CD4-positive, alpha-beta T cell treated with Interleukin-15 for 4 hours (primary cell): ENCODE measurements at regions not wholly inside any gene's neighbourhood (a gene's known extent, or its start where the extent isn't known, plus 50 kb on each side); places are given as distances from the start of the nearest gene placed in this dataset.
"Not testable (repeated sequence)": the region's sequence is repeated elsewhere in the genome, so short reads cannot be mapped to it uniquely, and the experiment has no call there.

ENCODE experiments used
- DNase-seq: peaks from one replicate; pipeline ENCODE4 v3.0.0-alpha.2; 2020; ENCODE audit warnings: low spot score

- DNase-seq: no peak
These were observed 687.8 kb downstream of the EFNB2 start for GRCh38 chr13:105847527-105848291.

DNA sequence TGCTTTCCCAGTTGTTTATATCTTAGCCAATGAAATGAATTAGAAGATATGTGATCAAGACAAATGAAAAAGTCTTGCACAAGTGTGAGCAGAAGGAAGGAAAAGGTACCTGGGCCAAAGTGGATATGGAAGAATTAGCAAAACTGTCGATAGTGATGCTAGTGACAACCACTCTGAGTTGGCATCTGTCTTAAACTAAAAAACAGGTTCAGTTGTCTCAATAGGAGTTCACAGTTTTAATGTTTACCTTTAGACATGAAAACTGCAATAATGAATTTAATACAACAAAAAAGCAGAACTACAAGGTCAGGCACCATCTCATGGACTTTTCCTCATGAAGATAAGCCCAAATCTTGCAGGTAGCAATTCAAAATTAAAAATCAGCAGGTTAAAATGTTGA, 688.5 kb downstream of the EFNB2 start:
- DNase-seq: no peak

DNA sequence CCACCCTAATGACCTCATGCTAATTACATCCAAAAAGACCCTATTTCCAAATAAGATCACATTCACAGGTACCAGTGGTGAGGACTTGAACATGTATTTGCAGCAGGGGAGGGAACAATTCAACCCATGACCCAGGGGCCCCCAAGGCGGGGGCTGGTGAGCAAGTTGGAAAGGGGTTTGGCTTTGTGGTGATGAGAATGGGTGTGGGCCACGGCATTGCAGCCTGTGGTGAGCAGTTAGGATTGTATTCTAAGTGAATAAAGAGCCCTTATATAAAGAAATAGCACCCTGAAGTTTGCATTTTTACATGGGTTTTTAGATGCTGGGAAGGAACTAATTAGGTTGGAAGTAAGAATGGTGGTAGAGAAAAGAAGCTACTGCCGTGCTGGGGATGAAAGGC, 694.2 kb downstream of the EFNB2 start:
- DNase-seq: no peak

DNA sequence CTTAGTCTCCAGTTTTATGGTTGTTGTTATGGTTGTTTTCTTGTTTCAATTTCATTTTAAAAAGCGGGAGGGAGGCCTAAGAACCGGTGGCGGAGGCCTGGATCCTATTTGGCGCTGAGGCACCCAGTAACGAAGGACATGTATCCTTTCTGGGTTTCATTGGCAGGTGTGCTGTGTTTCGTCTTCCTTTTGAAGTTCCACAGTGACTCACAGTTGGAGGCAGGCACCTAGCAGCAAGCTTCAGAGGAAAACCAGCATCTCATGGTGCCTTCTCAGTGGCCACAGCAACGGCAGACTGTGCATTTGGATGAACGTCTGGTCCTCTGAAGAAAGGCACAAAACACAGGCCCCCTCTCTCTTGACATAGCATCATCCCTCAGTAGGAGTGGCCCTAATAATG, 697.2 kb downstream of the EFNB2 start:
- no peak for DNase-seq

GRCh38 chr13:105837295-105837694, 698.2 kb downstream of the EFNB2 start:
- DNase-seq: not testable (repeated sequence)

- no peak for DNase-seq
These were observed 704.6 kb downstream of the EFNB2 start for GRCh38 chr13:105830821-105831220.

DNA sequence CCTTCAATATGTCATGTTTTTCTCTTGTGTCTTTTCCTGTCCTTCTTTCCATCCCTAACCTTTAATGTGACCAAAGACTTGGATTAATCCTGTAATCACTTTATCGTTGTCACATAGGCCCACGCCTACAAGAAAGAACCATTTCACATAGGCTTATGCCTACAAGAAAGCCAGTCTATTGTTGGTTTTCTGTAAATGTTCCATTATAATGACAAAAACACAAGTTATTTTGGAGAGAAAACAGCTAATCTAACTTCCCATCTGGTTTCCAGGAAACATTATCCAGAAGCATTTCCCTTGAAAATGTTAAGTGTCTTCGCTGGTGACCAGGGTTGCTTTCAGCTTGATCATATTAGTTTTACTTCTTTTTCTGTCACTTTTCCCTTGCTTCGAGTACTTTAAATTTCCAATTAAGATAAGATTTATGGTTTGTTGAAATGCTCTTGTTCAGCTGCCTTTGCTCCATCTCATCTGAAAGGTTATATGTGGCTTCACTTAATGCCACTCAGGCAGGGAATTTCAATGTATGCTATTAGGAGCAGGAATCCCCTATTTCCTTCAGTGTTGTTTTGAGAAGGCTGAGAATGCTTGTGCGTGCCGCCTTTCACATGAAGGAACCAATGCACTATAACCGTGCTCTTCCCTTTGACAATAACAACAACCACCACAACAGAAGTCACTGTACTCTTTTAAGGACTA, 708.2 kb downstream of the EFNB2 start:
- no peak for DNase-seq

DNA sequence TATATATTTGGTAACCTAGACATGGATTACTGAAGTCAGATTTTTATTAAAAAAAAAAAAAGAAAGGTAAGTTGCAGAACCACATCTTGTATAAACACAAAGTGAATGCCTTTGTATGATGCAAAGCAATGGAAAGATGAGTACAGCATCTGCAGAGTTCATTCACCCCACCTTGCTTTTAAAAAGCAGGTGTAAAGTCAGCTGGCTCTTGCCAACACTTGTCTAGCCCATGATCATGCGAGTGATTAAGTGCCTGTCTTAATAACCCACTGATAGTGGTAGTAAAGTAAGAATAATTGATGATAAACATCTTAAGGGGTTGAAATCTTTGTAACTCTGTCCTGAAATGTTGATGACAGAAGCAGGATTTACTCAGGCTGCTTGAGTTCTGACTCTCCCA, 710.4 kb downstream of the EFNB2 start:
- DNase-seq: no peak

- no peak for DNase-seq
These were observed 714.1 kb downstream of the EFNB2 start for GRCh38 chr13:105821337-105821736.

DNA sequence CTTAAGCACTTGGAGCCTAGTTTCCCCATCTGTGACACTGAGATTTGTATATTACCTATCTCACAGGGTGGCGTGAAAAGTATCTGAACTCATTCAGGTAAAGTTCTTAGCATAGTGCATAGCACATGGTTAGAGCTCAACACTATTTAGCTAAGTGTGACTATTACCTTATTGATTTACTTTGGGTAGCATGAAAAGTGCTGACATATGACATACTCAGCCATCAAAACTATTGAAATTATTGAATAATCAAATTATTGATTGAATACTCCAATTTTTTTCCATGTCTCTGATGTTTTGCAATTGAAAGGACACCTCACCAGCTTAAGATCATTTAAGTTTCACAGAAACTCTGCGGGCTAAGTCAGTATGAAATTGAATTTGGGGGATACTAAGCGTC, 715.0 kb downstream of the EFNB2 start:
- DNase-seq: no peak

DNA sequence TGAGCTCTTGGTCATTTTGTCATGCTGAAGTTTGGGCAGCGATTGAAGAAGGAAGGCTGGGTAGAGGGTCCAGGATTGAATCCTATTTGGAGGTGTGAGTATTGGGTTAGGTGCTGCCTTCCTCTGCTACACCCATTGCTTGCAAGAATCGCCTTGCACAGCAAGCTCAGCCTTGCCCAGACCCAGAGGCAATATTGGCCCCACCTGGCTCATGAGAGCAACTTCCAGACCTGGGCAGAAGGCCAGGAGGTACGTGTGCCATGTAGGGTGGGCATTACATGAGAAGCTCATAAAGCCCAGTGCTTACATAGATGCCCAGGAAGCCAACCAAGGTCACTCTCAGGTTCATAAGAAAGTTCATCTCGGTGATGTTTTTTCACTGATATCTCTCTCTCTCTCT, 718.0 kb downstream of the EFNB2 start:
- no peak for DNase-seq

- no peak for DNase-seq
These were observed 718.5 kb downstream of the EFNB2 start for GRCh38 chr13:105816994-105817393.

DNA sequence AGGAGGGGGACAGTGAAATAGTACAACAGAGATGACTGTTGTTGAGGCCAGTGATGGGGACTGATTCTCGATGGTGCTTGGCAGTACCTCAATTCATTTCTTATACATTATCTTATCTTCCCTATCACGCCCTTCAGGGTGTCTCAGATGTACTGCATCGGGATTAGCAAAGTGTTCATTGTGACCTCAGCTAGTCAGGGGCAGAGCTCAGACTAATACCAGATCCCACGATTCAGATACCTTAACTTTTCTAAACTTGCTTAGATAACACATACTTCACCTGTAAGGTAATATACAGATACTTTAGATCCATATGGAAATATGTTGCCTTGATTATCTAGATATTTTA, 720.6 kb downstream of the EFNB2 start:
- no peak for DNase-seq

GRCh38 chr13:105814219-105814901, 721.1 kb downstream of the EFNB2 start:
- no peak for DNase-seq

- no peak for DNase-seq
These were observed 728.9 kb downstream of the EFNB2 start for GRCh38 chr13:105806628-105806920.

DNA sequence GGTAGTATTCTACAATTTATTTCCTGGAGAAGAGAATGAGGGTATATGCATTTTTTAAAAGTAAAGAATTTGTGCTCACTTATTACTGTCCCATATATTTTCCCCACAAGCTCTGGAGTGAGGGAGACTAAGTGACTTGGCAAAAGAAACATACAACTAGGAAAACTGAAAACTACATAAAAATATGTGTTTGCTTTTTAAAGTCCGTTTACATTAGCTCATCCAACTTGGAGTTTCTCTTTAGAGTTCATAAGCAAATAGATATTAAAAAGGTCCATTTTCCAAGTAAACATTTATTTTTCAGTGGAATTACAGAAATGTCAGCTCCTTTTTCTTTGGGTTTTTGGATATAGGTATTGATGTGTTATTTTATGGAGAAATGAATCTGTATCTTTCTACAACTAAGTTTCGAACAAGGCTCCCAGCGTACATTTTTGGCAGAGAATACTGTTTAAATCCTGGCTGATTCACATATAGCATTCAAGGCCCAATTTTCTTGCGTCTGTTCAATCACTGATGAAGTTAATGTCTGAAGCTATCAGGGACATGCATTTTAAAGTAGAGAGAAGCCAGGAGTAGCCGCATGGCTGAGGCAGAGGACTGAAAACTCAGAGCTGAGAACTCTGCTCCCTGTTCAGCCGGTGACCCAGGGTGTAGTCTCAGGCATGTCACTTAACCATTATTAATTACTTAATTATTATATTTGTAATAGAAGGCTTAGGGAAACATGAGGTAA, 729.4 kb downstream of the EFNB2 start:
- DNase-seq: no peak

- DNase-seq: no peak
These were observed 730.8 kb downstream of the EFNB2 start for GRCh38 chr13:105804561-105805190.

- DNase-seq: no peak
These were observed 736.3 kb downstream of the EFNB2 start for GRCh38 chr13:105799155-105799554.

DNA sequence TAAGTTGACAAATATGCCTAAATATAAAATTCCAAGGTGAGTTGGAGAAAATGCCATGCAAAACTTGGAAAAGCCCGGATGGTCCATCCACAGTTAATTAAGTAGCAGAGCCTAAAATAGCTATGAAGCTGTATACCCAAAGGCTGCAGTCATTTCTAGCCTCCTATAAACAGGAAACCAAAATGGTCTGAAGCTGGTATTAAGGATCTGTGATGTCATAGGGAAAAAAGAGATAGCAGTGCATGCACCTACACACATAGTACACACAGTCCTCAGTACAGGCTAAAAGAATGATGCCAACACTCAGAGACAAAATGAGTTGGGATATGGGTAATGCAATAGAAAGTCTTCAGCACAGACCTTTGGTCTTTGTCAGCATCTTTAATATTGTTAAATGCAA, 736.9 kb downstream of the EFNB2 start:
- no peak for DNase-seq

DNA sequence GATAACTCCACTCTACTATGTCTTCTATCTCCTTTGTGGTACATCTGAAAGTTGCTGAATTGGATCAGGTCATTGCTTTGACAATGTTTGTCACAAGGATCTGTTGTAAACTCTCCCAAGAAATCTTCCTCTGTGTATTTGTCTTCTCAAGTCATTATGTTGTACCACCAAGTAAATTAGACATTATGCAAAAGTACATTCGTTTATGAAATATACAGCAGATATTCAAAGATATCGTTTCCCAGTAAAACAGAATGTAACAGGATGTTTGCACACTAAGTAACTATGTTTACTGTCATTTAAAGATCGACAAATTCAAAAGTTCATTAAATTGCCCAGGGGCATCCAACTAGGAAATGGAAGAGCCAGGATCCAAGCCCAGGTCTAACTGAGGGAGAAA, 739.4 kb downstream of the EFNB2 start:
- DNase-seq: no peak

GRCh38 chr13:105790923-105791322, 744.5 kb downstream of the EFNB2 start:
- no peak for DNase-seq

DNA sequence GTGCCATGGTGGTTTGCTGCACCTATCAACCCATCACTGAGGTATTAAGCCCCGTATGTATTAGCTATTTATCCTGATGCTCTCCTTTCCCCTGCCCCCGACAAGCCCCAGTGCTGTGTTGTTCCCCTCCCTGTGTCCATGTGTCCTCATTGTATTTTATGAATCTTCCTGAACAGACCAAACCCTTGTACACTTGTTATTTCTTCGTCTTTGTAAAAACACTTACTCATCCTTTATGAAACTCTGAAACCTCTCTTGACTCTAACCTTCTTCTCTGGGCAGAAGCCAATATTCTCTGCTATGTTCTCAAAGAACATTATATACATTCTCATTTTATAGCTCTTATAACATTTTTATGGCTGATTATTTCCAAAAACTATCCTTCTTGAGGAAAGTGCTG, 746.9 kb downstream of the EFNB2 start:
- no peak for DNase-seq
